MV-4-11 (cell line): ENCODE measurements at regions not wholly inside any gene's neighbourhood (a gene's known extent, or its start where the extent isn't known, plus 50 kb on each side); places are given as distances from the start of the nearest gene placed in this dataset.
"Not testable (repeated sequence)": the region's sequence is repeated elsewhere in the genome, so short reads cannot be mapped to it uniquely, and the experiment has no call there.

Experiments used
- DNase-seq: peaks from one replicate; lab custom pipeline; 2025; lab: John Stamatoyannopoulos, UW

- DNase-seq, result peak; percentile 62
Measured at GRCh38 chr18:60202708-60203107, 169.9 kb downstream of the MC4R start.

GRCh38 chr18:60200558-60200957, 172.0 kb downstream of the MC4R start:
- DNase-seq, result no peak

GRCh38 chr18:60199505-60199904, 173.1 kb downstream of the MC4R start:
- no peak for DNase-seq

GRCh38 chr18:60197671-60198462, 174.7 kb downstream of the MC4R start:
- no peak for DNase-seq

GRCh38 chr18:60196836-60197606, 175.6 kb downstream of the MC4R start:
- no peak for DNase-seq

- no peak for DNase-seq
Measured at GRCh38 chr18:60193780-60194179, 178.8 kb downstream of the MC4R start.

GRCh38 chr18:60191926-60192325, 180.6 kb downstream of the MC4R start:
- no peak for DNase-seq

GRCh38 chr18:60189856-60190255, 182.7 kb downstream of the MC4R start:
- DNase-seq, result no peak

- DNase-seq, result no peak
Measured at GRCh38 chr18:60188958-60189357, 183.6 kb downstream of the MC4R start.

- no peak for DNase-seq
Measured at GRCh38 chr18:60182223-60182622, 190.4 kb downstream of the MC4R start.

GRCh38 chr18:60180671-60181070, 191.9 kb downstream of the MC4R start:
- DNase-seq, result no peak

GRCh38 chr18:60178224-60178623, 194.4 kb downstream of the MC4R start:
- DNase-seq, result not testable (repeated sequence)

- no peak for DNase-seq
Measured at GRCh38 chr18:60176259-60176658, 196.3 kb downstream of the MC4R start.

GRCh38 chr18:60174832-60175231, 197.7 kb downstream of the MC4R start:
- no peak for DNase-seq

- no peak for DNase-seq
Measured at GRCh38 chr18:60172030-60172429, 200.5 kb downstream of the MC4R start.

GRCh38 chr18:60163622-60164021, 209.0 kb downstream of the MC4R start:
- DNase-seq, result no peak

GRCh38 chr18:60162388-60162787, 210.2 kb downstream of the MC4R start:
- DNase-seq, result peak; percentile 57

- DNase-seq, result peak; percentile 17
Measured at GRCh38 chr18:60157810-60158209, 214.8 kb downstream of the MC4R start.

- no peak for DNase-seq
Measured at GRCh38 chr18:60153376-60153775, 219.2 kb downstream of the MC4R start.

GRCh38 chr18:60149316-60149715, 223.3 kb downstream of the MC4R start:
- peak; percentile 30 for DNase-seq

- DNase-seq, result peak; percentile 92
Measured at GRCh38 chr18:60147323-60147722, 225.3 kb downstream of the MC4R start.

GRCh38 chr18:60146220-60146960, 226.2 kb downstream of the MC4R start:
- DNase-seq, result peak; percentile 55

GRCh38 chr18:60145776-60146175, 226.8 kb downstream of the MC4R start:
- DNase-seq, result no peak
